Kidney epithelial cell (primary cell): ENCODE measurements at regions not wholly inside any gene's neighbourhood (a gene's known extent, or its start where the extent isn't known, plus 50 kb on each side); places are given as distances from the start of the nearest gene placed in this dataset.
"Not testable (repeated sequence)": the region's sequence is repeated elsewhere in the genome, so short reads cannot be mapped to it uniquely, and the experiment has no call there.

Experiments used
- DNase-seq: peaks from one replicate; pipeline ENCODE4 v3.0.0-alpha.2; 2010; ENCODE audit warnings: low read depth
- H3K27me3 ChIP-seq: 2 replicates; pipeline ENCODE4 v1.6.0; 2011; ENCODE audit warnings: low read length; ENCODE audit not compliant: control insufficient read depth, insufficient read depth
- H3K36me3 ChIP-seq: 2 replicates; pipeline ENCODE4 v1.5.1; 2011; ENCODE audit warnings: low read length; ENCODE audit not compliant: control insufficient read depth, insufficient read depth
- H3K4me3 ChIP-seq: 2 replicates; pipeline ENCODE4 v1.5.1; 2011; ENCODE audit warnings: low read depth, mild to moderate bottlenecking, control low read depth, low read length
- TF ChIP-seq, protein P1 (sequence below): IDR thresholded peaks from 2 replicates; pipeline ENCODE4 v1.5.1; 2011; ENCODE audit warnings: mild to moderate bottlenecking, moderate library complexity, low read length, control low read depth, inconsistent platforms; ENCODE audit not compliant: insufficient read depth, poor library complexity, severe bottlenecking

DNA sequence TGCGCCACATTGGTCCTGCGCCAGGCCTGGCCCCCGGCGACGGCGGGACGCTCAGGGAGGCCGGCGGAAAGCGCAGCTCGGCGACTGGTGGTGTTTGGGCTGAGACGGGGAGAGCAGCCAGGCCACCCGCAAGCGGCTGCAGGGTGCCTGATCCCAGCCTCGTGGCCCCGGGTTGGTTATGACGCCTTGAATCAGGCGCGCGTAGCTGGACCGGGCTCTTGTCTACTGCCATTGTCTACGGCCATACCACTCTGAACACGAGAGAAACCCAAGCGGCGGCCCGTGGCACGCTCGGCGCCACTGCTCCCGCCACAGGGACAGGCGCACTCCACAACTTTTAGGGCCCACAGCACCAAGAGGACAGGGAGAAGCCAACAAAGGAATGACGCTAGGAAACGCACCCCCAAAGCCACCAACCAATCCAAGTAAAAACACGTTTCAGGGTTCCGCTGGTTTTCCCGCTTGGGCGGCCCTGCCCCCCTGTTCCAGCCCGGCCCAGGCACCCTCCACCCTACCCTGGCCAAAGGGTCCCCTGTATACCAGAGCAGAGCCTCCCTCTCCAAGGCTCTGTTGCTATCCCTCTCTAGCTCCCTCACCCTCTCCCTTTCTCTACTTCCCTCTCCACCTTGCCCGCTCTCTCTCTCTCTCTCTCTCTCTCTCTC is 1849.3 kb upstream of the DEFB115 start:
- Histone ChIP-seq H3K27me3 (no peaks in the 10 kb centered on the region), H3K4me3 (no peak overlapping the region), H3K36me3 (no peaks in the 10 kb centered on the region)
- no peak for DNase-seq
- TF ChIP-seq, protein P1, sequence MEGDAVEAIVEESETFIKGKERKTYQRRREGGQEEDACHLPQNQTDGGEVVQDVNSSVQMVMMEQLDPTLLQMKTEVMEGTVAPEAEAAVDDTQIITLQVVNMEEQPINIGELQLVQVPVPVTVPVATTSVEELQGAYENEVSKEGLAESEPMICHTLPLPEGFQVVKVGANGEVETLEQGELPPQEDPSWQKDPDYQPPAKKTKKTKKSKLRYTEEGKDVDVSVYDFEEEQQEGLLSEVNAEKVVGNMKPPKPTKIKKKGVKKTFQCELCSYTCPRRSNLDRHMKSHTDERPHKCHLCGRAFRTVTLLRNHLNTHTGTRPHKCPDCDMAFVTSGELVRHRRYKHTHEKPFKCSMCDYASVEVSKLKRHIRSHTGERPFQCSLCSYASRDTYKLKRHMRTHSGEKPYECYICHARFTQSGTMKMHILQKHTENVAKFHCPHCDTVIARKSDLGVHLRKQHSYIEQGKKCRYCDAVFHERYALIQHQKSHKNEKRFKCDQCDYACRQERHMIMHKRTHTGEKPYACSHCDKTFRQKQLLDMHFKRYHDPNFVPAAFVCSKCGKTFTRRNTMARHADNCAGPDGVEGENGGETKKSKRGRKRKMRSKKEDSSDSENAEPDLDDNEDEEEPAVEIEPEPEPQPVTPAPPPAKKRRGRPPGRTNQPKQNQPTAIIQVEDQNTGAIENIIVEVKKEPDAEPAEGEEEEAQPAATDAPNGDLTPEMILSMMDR = no peak

DNA sequence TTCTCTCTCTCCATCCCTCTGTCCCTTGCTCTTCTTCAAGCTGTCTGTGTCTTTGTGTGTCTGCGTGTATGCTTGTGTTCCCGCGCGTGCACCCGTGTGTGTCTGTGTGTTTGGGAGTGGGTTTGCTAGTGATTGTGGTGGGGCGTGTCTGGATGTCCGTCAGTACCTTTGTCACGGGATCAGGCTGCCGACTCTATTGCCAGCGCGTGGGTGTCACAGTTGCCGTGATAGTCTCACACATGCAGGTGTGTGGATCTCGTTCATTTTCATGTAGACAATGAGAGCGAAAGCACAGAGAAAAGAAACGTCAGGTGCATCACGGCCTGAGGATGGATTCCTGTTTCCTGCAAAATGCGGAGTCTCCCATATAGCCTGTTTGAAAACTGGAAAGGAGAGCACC is 1848.8 kb upstream of the DEFB115 start:
- H3K27me3 ChIP-seq, H3K4me3 ChIP-seq, DNase-seq, H3K36me3 ChIP-seq: not testable (repeated sequence)

DNA sequence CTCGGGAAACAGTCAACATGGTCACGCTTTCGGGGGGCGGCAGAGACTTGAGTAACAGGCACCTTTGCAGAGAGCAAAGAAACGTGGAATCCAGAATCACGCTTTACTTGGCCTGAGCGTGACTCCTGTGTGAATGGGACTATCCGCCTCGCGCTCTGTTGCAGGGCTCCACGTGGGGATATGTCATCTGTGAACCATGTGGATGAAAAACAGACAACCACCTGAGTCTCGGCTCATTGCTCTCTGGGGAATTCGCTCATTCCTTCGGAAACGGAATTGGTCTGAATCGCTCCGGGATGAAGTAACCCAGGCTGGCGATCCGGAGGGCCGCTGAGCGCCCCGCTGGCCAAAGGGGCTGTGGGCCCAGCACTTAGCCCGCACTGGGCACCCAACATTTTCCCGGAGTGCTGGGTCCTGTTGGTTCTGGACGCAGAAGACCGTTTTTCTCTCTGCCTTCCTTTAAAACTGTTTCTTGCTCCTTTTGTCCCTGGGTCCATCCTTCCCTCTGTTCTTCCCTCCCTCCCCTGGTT is 1848.2 kb upstream of the DEFB115 start:
- not testable (repeated sequence) for DNase-seq, H3K4me3 ChIP-seq, H3K36me3 ChIP-seq, H3K27me3 ChIP-seq

DNA sequence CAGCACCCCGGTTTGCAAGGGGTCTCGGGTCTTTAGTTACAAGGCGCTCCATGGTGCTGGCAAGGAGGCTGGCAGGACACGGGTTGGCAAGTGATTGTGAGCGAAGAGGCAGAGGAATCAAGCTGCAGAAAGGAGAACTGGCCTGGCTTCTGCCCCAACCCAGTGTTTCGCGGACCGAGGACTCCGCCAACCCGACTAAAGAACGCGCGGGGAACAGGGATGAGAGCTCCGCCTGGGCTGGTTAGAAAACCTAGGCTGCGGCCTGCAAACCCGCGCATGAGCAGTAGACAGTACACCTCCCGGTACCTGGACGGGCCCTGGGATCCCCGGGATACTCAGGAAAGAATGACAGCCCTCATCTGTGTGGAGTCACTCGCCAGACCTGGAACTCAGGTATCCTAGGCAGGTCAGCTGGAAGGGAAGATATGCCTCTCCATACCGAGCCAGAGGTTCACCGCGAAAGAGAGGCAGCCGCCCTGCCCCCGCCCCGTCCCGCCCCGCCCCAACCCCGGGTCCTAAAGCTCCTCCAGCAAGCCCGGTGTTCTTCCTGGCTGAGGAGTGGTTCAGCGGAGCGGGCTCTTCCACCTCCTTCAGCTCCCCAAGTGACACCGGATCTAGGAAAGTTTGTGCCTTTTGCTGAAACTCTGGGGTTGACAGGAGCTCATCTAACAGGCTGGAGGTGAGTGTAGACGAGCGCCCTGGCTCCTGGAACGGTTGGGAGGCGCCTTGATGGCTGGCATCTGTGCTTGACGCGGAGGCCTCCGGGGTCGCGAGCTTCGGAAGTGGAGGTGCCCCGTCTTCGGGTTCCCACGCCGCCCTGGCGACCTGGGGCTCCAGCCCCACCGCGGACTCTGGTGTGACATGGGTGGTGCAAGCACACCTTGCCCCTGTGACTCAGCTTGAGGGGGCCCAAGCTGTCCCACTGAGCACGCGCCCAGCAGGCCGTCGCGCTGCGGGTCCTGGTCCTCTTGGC is 1847.3 kb upstream of the DEFB115 start:
- Histone ChIP-seq H3K4me3 (no peak overlapping the region), H3K27me3 (no peaks in the 10 kb centered on the region), H3K36me3 (no peaks in the 10 kb centered on the region)
- TF ChIP-seq, protein P1 = no peak
- no peak for DNase-seq

DNA sequence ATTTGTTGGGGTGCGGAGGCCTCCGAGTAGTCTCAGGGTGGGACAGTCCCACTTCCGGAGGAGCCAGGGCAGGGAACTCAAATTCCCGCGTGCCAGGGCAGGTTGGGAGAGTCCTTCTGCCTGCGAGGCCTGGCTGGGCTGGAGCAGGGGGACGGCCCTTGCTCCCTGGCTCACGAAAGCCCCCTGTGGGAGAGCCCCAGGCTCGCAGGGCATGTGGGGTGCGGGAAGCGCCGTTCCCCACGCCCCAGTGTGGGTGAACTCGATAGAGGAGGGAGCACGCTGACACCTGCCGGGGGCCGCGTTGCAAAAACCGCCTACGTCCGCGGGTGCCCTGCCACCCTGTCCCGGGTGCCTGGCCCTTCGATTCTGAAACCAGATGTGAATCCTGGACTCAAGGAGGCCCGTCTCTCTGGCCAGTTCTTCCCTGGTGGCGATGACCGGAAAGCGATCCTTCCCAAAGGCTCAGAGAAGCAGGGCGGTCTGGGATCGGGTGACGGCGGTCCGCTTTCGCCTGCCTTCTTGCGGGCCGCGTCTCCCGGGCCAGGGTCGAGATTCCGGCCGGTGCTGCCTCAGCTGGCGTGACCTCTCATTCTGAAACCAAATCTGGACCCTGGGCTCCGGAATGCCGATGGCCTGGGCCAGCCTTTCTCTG is 1846.5 kb upstream of the DEFB115 start:
- no peaks in the 10 kb centered on the region for H3K36me3 ChIP-seq
- no peaks in the 10 kb centered on the region for H3K27me3 ChIP-seq
- TF ChIP-seq, protein P1 = no peak
- DNase-seq = no peak
- H3K4me3 ChIP-seq = no peak overlapping the region

DNA sequence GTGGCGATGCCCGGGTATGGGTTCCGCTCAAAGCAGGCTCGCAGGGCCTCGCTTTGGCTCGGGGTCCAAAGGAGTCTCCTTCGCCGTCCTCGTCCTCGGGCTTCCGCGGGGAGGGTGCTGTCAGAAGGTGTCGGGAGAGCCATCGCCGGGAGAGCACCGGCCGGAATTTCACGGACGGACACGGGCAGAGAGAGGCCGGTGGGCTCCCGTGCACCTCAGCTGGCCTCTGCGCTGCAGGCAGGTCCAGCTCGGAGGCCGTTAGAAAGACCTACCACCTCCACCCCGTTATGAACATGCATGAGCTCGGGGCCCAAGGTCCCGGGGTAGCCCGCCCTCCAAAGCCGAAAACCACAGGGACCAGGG is 1846.0 kb upstream of the DEFB115 start:
- not testable (repeated sequence) for H3K36me3 ChIP-seq, H3K4me3 ChIP-seq, DNase-seq, H3K27me3 ChIP-seq

DNA sequence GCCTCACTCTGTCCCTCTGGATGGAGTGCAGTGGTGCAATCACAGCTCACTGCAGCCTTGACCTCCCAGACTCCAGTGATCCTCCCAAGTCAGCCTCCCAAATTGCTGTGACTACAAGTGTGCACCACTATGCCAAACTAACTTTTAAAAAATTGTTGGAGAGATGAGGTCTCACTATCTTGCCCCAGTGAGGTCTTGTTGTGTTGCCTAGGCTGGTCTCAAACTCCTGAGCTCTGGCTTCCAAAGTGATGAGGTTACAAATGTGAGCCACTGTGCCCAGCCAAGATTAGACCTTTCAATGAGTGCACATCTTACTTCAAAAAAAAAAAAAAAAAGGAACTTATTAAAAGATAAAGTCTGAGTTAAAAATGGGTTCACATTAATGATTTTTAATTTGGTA is 1838.1 kb upstream of the DEFB115 start:
- Histone ChIP-seq H3K4me3 (no peak overlapping the region), H3K36me3 (no peaks in the 10 kb centered on the region), H3K27me3 (no peaks in the 10 kb centered on the region)
- TF ChIP-seq, protein P1 = no peak
- DNase-seq = no peak
